ENCODE measurements at regions not wholly inside any gene's neighbourhood (a gene's known extent, or its start where the extent isn't known, plus 50 kb on each side); places are given as distances from the start of the nearest gene placed in this dataset.

- no peak for DNase-seq
- intact Hi-C loops (cut with DNase I; ENCODE audit: low total_unique reads), result no loop called here
- Histone ChIP-seq H3K36me3 (no peaks in the 10 kb centered on the region), H3K9me3 (no peaks in the 10 kb centered on the region), H3K27ac (peak overlapping the region in 2 of 8 donors; percentile 1 to 36), H3K27me3 (replicated peaks in 1 of 7) (no peaks in the 10 kb centered on the region), H3K4me1 (peaks cover 0 to 15% (median 0%) of the 10 kb centered on the region in 6 donors), H3K4me3 (no peak overlapping the region)
- no peak for TF ChIP-seq POLR2A (IDR thresholded peaks at IDR 0.05)
- no peak for TF ChIP-seq POLR2AphosphoS5 (IDR thresholded peaks at IDR 0.05)
- no peak for TF ChIP-seq CTCF (IDR thresholded peaks at IDR 0.05 in 8 of 11, conservative IDR thresholded peaks at IDR 0.05 in 3 of 11)
- 11 to 48% (median 17%) methylated on average over 8 to 13 of the region's 13 CpGs for WGBS, 5 donors
Measured at GRCh38 chrX:39174772-39175417, 373.6 kb downstream of the MID1IP1 start.

GRCh38 chrX:39175418-39176057 is 374.3 kb downstream of the MID1IP1 start:
- no peaks in the 10 kb centered on the region for H3K27me3 ChIP-seq (replicated peaks in 1 of 7)
- no peaks in the 10 kb centered on the region for H3K36me3 ChIP-seq
- peaks cover 0 to 15% (median 0%) of the 10 kb centered on the region in 6 donors for H3K4me1 ChIP-seq
- TF ChIP-seq CTCF (IDR thresholded peaks at IDR 0.05 in 8 of 11, conservative IDR thresholded peaks at IDR 0.05 in 3 of 11) (no peak), POLR2A (IDR thresholded peaks at IDR 0.05) (no peak), POLR2AphosphoS5 (IDR thresholded peaks at IDR 0.05) (no peak)
- H3K4me3 ChIP-seq, result no peak overlapping the region
- no peaks in the 10 kb centered on the region for H3K9me3 ChIP-seq
- 57 to 74% (median 67%) methylated on average over 5 to 6 of the region's 6 CpGs for WGBS, 5 donors
- peak overlapping the region in 2 of 8 donors; percentile 1 to 36 for H3K27ac ChIP-seq
- no peak for DNase-seq
- intact Hi-C loops (cut with DNase I; ENCODE audit: low total_unique reads), result no loop called here

GRCh38 chrX:39176105-39176504 is 374.8 kb downstream of the MID1IP1 start:
- WGBS, 5 donors, result 80 to 100% (median 92%) methylated on average over 2 to 4 of the region's 4 CpGs
- Histone ChIP-seq H3K36me3 (no peaks in the 10 kb centered on the region), H3K9me3 (no peaks in the 10 kb centered on the region), H3K27ac (no peak overlapping the region), H3K4me3 (no peak overlapping the region), H3K27me3 (replicated peaks in 1 of 7) (no peaks in the 10 kb centered on the region), H3K4me1 (peaks cover 0 to 15% (median 0%) of the 10 kb centered on the region in 6 donors)
- intact Hi-C loops (cut with DNase I; ENCODE audit: low total_unique reads), result no loop called here
- no peak for DNase-seq
- no peak for TF ChIP-seq CTCF (IDR thresholded peaks at IDR 0.05 in 8 of 11, conservative IDR thresholded peaks at IDR 0.05 in 3 of 11)
- TF ChIP-seq POLR2A (IDR thresholded peaks at IDR 0.05), result no peak

GRCh38 chrX:39189431-39189830 is 388.2 kb downstream of the MID1IP1 start:
- no peaks in the 10 kb centered on the region for H3K4me1 ChIP-seq
- no peaks in the 10 kb centered on the region for H3K36me3 ChIP-seq
- no peak for TF ChIP-seq POLR2AphosphoS5 (IDR thresholded peaks at IDR 0.05)
- no peak for TF ChIP-seq CTCF (IDR thresholded peaks at IDR 0.05 in 8 of 11, conservative IDR thresholded peaks at IDR 0.05 in 3 of 11)
- no peak for TF ChIP-seq POLR2A (IDR thresholded peaks at IDR 0.05)
- no peak for DNase-seq
- H3K4me3 ChIP-seq, result no peak overlapping the region
- H3K27me3 ChIP-seq (replicated peaks in 1 of 7), result peaks cover 0 to 14% (median 0%) of the 10 kb centered on the region in 7 donors
- intact Hi-C loops (cut with DNase I; ENCODE audit: low total_unique reads), result no loop called here
- H3K27ac ChIP-seq, result no peak overlapping the region
- 64 to 89% (median 76%) methylated on average over 1 of the region's 1 CpG for WGBS, 5 donors
- peaks cover 0 to 16% (median 0%) of the 10 kb centered on the region in 8 donors for H3K9me3 ChIP-seq

Measured in spleen (tissue), 11 donors.